ENCODE measurements at regions not wholly inside any gene's neighbourhood (a gene's known extent, or its start where the extent isn't known, plus 50 kb on each side); places are given as distances from the start of the nearest gene placed in this dataset.

GRCh38 chrX:144494074-144494473 is 610.2 kb downstream of the UBE2NL start:
- Histone ChIP-seq H3K27me3 (no peaks in the 10 kb centered on the region), H3K4me3 (no peak overlapping the region), H3K27ac (no peak overlapping the region), H3K36me3 (no peaks in the 10 kb centered on the region), H3K4me1 (no peaks in the 10 kb centered on the region), H3K9me3 (no peaks in the 10 kb centered on the region)
- TF ChIP-seq, protein P1, sequence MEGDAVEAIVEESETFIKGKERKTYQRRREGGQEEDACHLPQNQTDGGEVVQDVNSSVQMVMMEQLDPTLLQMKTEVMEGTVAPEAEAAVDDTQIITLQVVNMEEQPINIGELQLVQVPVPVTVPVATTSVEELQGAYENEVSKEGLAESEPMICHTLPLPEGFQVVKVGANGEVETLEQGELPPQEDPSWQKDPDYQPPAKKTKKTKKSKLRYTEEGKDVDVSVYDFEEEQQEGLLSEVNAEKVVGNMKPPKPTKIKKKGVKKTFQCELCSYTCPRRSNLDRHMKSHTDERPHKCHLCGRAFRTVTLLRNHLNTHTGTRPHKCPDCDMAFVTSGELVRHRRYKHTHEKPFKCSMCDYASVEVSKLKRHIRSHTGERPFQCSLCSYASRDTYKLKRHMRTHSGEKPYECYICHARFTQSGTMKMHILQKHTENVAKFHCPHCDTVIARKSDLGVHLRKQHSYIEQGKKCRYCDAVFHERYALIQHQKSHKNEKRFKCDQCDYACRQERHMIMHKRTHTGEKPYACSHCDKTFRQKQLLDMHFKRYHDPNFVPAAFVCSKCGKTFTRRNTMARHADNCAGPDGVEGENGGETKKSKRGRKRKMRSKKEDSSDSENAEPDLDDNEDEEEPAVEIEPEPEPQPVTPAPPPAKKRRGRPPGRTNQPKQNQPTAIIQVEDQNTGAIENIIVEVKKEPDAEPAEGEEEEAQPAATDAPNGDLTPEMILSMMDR (IDR thresholded peaks at IDR 0.05): no peak
- no peak for DNase-seq (ENCODE audit: low spot score)

- Histone ChIP-seq H3K27me3 (no peaks in the 10 kb centered on the region), H3K9me3 (no peaks in the 10 kb centered on the region), H3K4me3 (no peak overlapping the region), H3K27ac (no peak overlapping the region), H3K4me1 (no peaks in the 10 kb centered on the region), H3K36me3 (no peaks in the 10 kb centered on the region)
- TF ChIP-seq, protein P1 (IDR thresholded peaks at IDR 0.05): no peak
- no peak for DNase-seq (ENCODE audit: low spot score)
These were observed 648.0 kb downstream of the UBE2NL start for GRCh38 chrX:144531877-144532276.

DNA sequence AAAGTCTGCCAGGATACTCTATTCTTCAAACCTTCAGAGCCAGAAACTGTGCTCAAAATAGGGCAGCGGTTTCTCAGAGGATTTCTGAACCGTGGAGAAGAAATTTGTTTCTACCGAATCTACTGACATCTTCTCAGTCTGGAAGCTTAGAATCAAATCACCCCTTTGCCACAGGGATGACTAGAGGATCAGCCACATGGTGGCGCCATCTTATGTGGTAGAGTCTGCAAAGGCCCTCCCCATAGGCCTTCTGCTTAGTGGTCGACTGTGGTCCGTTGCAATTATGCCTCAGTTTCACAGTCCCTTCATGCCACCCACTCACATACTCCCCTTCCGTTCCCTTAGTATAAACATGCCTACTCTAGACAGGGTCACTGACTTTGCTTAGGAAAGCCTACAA is 680.7 kb upstream of the SPANXN1 start:
- no peak overlapping the region for H3K27ac ChIP-seq

DNA sequence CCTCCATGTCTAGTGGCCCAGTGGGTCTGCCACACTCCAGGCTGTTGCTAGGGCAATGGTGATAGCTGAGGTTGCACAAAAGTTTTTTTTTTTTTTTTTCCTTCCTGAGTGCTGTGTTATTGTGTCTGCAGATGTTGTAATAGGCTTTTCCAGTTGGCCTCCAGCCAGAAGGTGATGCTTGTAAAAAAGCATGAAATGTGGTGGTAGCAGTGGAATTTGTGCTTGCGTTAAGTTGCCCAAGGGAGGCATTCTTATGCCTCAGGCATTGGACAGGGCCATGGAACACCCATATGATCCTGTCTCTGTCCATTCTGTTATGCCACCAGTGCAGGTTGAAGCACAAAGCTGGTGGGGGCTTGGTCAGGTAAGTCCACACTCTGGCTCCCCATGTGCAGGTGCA is 660.5 kb upstream of the SPANXN1 start:
- DNase-seq (ENCODE audit: low spot score): no peak
- no peaks in the 10 kb centered on the region for H3K36me3 ChIP-seq
- no peak overlapping the region for H3K4me3 ChIP-seq
- no peaks in the 10 kb centered on the region for H3K27me3 ChIP-seq
- H3K9me3 ChIP-seq: peaks cover 0 to 6% of the 10 kb centered on the region in 2 donors
- TF ChIP-seq, protein P1 (IDR thresholded peaks at IDR 0.05): no peak
- no peaks in the 10 kb centered on the region for H3K4me1 ChIP-seq
- no peak overlapping the region for H3K27ac ChIP-seq

More for the DNA sequence above, 680.7 kb upstream of the SPANXN1 start:
- Histone ChIP-seq H3K27me3 (no peaks in the 10 kb centered on the region), H3K4me3 (no peak overlapping the region), H3K4me1 (no peaks in the 10 kb centered on the region), H3K36me3 (no peaks in the 10 kb centered on the region), H3K9me3 (no peaks in the 10 kb centered on the region)
- no peak for DNase-seq (ENCODE audit: low spot score)
- TF ChIP-seq, protein P1 (IDR thresholded peaks at IDR 0.05): no peak

DNA sequence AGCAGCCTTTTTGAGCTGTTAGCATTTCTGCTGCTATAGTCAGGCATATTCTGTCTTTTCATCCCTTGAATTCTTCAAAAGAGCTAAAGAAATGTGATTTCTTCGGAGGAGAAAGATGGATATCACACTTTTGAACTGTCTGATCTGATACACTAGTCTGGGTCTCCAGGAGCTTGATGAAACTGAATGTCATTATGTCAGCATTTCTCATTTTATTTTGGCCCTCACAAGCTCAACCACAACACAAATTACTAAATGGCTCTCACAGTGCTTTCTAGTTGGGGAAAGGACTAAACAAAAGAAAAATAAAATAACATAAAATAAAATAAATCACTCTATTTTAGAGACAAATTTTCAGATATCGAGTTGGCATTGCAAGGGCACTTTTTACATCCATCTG is 655.3 kb upstream of the SPANXN1 start:
- Histone ChIP-seq H3K36me3 (no peaks in the 10 kb centered on the region), H3K27me3 (no peaks in the 10 kb centered on the region), H3K4me1 (no peaks in the 10 kb centered on the region), H3K27ac (no peak overlapping the region), H3K9me3 (peaks cover 0 to 11% of the 10 kb centered on the region in 2 donors), H3K4me3 (no peak overlapping the region)
- DNase-seq (ENCODE audit: low spot score): no peak
- TF ChIP-seq, protein P1 (IDR thresholded peaks at IDR 0.05): no peak

- Histone ChIP-seq H3K36me3 (no peaks in the 10 kb centered on the region), H3K9me3 (no peaks in the 10 kb centered on the region), H3K27ac (no peak overlapping the region), H3K4me3 (no peak overlapping the region), H3K27me3 (no peaks in the 10 kb centered on the region), H3K4me1 (no peaks in the 10 kb centered on the region)
- no peak for DNase-seq (ENCODE audit: low spot score)
- TF ChIP-seq, protein P1 (IDR thresholded peaks at IDR 0.05): no peak
These were observed 646.3 kb upstream of the SPANXN1 start for GRCh38 chrX:144601010-144601409.
